ENCODE measurements at regions not wholly inside any gene's neighbourhood (a gene's known extent, or its start where the extent isn't known, plus 50 kb on each side); places are given as distances from the start of the nearest gene placed in this dataset.

DNA sequence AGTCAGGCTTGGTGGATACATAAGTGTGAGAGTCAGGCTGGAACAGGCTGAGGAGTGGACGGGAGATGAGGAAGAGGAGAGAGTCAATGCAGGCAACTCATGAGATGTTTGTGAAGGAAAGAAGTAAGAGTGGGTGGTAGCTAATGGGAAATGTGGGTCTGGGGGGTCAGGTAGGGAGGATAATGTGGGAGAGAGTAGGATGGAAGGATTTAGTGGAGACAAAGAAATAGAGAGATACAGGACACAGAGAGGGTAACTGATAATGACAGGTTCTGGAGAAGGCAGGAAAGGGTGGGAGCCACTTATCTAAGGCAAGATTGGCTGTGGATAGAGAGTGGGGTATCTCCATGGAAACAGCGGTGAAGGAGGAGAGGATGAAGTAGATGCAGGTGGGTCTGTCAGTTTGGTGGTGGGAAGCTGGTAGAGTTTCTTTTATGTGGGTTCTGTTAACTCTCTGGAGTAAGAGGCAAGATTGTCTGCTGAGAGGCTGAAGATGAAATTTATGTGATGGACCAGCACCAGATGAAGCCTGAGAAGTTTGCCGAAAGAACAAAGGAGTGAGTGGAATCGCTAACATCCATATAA, 190.6 kb upstream of the SPRED2 start:
- Histone ChIP-seq H3K27ac (ENCODE audit: low read depth, low read length) (no peak overlapping the region), H3K36me3 (ENCODE audit: insufficient read depth, low read length) (no peaks in the 10 kb centered on the region), H3K9ac (ENCODE audit: low read depth, low read length) (no peak overlapping the region), H3K27me3 (ENCODE audit: insufficient read depth, low read length) (no peaks in the 10 kb centered on the region), H3K9me3 (ENCODE audit: insufficient read depth, low read depth, low read length) (no peaks in the 10 kb centered on the region), H3K4me3 (ENCODE audit: low read length) (no peak overlapping the region), H3K4me1 (ENCODE audit: insufficient read depth, low read length) (no peaks in the 10 kb centered on the region)
- 96% methylated on average over 3 of the region's 4 CpGs for WGBS

DNA sequence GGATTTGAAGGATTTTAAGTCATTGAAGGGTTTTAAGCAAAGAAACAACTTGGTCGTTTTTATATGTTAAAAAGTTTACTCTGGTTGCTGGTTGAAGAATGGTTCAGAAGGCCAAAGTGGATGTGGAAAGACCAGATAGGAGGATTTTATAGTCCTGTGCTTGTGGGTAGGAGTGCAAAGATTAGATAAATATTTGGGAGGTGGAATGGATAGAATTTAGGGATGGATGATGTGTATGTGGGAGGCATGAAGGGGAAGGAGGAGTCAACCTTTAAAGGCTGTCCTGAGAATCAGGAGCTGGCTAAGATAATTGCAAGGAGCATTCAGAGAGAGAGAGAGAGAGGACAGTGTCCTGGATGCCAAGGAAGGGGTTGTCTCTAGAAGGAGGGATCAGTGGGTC, 190.1 kb upstream of the SPRED2 start:
- Histone ChIP-seq H3K4me3 (ENCODE audit: low read length) (no peak overlapping the region), H3K27ac (ENCODE audit: low read depth, low read length) (no peak overlapping the region), H3K9me3 (ENCODE audit: insufficient read depth, low read depth, low read length) (no peaks in the 10 kb centered on the region), H3K4me1 (ENCODE audit: insufficient read depth, low read length) (no peaks in the 10 kb centered on the region), H3K27me3 (ENCODE audit: insufficient read depth, low read length) (no peaks in the 10 kb centered on the region), H3K36me3 (ENCODE audit: insufficient read depth, low read length) (no peaks in the 10 kb centered on the region), H3K9ac (ENCODE audit: low read depth, low read length) (no peak overlapping the region)
- WGBS, result 84% methylated on average over 1 of the region's 1 CpG

DNA sequence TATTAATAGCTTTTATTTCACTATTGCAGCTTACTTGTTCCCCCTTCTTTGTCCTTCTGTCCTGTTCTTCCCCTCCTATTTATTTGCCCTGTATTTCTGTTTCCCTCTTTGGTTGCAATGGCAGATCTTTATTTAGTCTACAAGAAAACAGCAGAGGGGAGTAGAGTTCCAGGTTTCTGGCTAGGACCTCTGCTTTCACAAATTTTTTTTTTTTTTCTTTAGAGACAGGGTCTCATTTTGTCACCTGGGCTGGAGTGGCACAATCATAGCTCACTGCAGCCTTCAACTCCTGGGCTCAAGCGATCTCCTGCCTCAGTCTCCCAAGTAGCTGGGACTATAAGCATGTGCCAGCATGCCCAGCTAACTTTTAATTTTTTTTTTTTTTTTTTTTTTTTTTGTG, 188.1 kb upstream of the SPRED2 start:
- Histone ChIP-seq H3K9me3 (ENCODE audit: insufficient read depth, low read depth, low read length) (no peaks in the 10 kb centered on the region), H3K4me3 (ENCODE audit: low read length) (no peak overlapping the region), H3K36me3 (ENCODE audit: insufficient read depth, low read length) (no peaks in the 10 kb centered on the region), H3K27ac (ENCODE audit: low read depth, low read length) (no peak overlapping the region), H3K4me1 (ENCODE audit: insufficient read depth, low read length) (no peaks in the 10 kb centered on the region), H3K27me3 (ENCODE audit: insufficient read depth, low read length) (no peaks in the 10 kb centered on the region), H3K9ac (ENCODE audit: low read depth, low read length) (no peak overlapping the region)
- 80% methylated on average over 1 of the region's 1 CpG for WGBS

DNA sequence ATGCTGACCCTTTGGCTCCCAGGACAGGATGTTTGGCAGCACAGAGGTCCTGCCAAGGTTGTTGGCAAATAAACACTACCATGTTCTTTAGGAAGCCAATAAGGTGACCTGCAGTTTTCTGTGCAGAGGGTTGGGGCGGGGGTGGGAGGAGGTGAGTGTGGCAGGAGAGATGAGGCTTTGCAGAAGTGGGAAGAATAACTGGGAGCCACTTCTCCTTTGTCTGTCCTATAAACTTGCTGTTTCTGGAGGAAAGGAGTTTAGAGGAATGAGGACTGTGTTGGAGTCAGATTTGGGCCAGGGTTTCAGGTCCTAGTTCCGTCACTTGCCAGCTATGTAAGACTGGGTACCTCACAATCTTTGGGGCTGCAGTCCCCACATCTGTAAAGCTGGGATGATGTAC, 187.6 kb upstream of the SPRED2 start:
- WGBS, result 90% methylated on average over 2 of the region's 2 CpGs
- Histone ChIP-seq H3K9me3 (ENCODE audit: insufficient read depth, low read depth, low read length) (no peaks in the 10 kb centered on the region), H3K4me3 (ENCODE audit: low read length) (no peak overlapping the region), H3K36me3 (ENCODE audit: insufficient read depth, low read length) (no peaks in the 10 kb centered on the region), H3K27ac (ENCODE audit: low read depth, low read length) (no peak overlapping the region), H3K4me1 (ENCODE audit: insufficient read depth, low read length) (no peaks in the 10 kb centered on the region), H3K27me3 (ENCODE audit: insufficient read depth, low read length) (no peaks in the 10 kb centered on the region), H3K9ac (ENCODE audit: low read depth, low read length) (no peak overlapping the region)

DNA sequence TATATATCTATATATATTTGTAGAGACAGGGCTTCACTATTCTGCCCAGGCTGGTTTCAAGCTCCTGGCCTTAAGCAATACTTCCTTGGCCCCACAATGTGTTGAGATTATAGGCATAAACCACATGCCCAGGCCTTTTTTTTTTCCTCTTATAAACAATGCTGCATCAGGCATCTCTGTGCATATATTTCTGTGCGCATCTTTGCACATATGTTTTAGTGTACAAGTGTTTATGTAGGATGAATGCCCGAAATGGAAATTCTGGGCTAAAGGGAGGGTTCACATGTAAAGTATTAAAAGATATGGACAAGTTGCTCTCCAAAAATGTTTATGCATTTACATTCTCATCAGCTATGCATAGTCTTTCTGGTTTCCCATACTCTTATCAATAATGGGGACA, 183.2 kb upstream of the SPRED2 start:
- Histone ChIP-seq H3K4me3 (ENCODE audit: low read length) (no peak overlapping the region), H3K27ac (ENCODE audit: low read depth, low read length) (no peak overlapping the region), H3K36me3 (ENCODE audit: insufficient read depth, low read length) (no peaks in the 10 kb centered on the region), H3K27me3 (ENCODE audit: insufficient read depth, low read length) (no peaks in the 10 kb centered on the region), H3K9ac (ENCODE audit: low read depth, low read length) (no peak overlapping the region), H3K4me1 (ENCODE audit: insufficient read depth, low read length) (peaks cover 14% of the 10 kb centered on the region), H3K9me3 (ENCODE audit: insufficient read depth, low read depth, low read length) (no peaks in the 10 kb centered on the region)
- 92% methylated on average over 2 of the region's 2 CpGs for WGBS

- no peaks in the 10 kb centered on the region for H3K36me3 ChIP-seq (ENCODE audit: insufficient read depth, low read length)
- WGBS, result 90% methylated on average over 3 of the region's 3 CpGs
- H3K27ac ChIP-seq (ENCODE audit: low read depth, low read length), result no peak overlapping the region
- H3K9ac ChIP-seq (ENCODE audit: low read depth, low read length), result no peak overlapping the region
- no peaks in the 10 kb centered on the region for H3K27me3 ChIP-seq (ENCODE audit: insufficient read depth, low read length)
- peaks cover 14% of the 10 kb centered on the region for H3K4me1 ChIP-seq (ENCODE audit: insufficient read depth, low read length)
- H3K4me3 ChIP-seq (ENCODE audit: low read length), result no peak overlapping the region
- H3K9me3 ChIP-seq (ENCODE audit: insufficient read depth, low read depth, low read length), result no peaks in the 10 kb centered on the region
These were observed 181.7 kb upstream of the SPRED2 start for GRCh38 chr2:65613968-65614555.

GRCh38 chr2:65611488-65611887, 179.1 kb upstream of the SPRED2 start:
- WGBS, result 87% methylated on average over 2 of the region's 2 CpGs

GRCh38 chr2:65608916-65609315, 176.5 kb upstream of the SPRED2 start:
- Histone ChIP-seq H3K4me1 (ENCODE audit: insufficient read depth, low read length) (peaks cover 24% of the 10 kb centered on the region), H3K27me3 (ENCODE audit: insufficient read depth, low read length) (no peaks in the 10 kb centered on the region), H3K36me3 (ENCODE audit: insufficient read depth, low read length) (no peaks in the 10 kb centered on the region), H3K27ac (ENCODE audit: low read depth, low read length) (no peak overlapping the region), H3K9ac (ENCODE audit: low read depth, low read length) (no peak overlapping the region), H3K4me3 (ENCODE audit: low read length) (no peak overlapping the region), H3K9me3 (ENCODE audit: insufficient read depth, low read depth, low read length) (no peaks in the 10 kb centered on the region)
- WGBS, result 93% methylated on average over 14 of the region's 14 CpGs

More at GRCh38 chr2:65611488-65611887, 179.1 kb upstream of the SPRED2 start:
- peaks cover 22% of the 10 kb centered on the region for H3K4me1 ChIP-seq (ENCODE audit: insufficient read depth, low read length)
- no peaks in the 10 kb centered on the region for H3K9me3 ChIP-seq (ENCODE audit: insufficient read depth, low read depth, low read length)
- no peak overlapping the region for H3K4me3 ChIP-seq (ENCODE audit: low read length)
- no peaks in the 10 kb centered on the region for H3K36me3 ChIP-seq (ENCODE audit: insufficient read depth, low read length)
- H3K27ac ChIP-seq (ENCODE audit: low read depth, low read length), result no peak overlapping the region
- no peak overlapping the region for H3K9ac ChIP-seq (ENCODE audit: low read depth, low read length)
- H3K27me3 ChIP-seq (ENCODE audit: insufficient read depth, low read length), result no peaks in the 10 kb centered on the region

DNA sequence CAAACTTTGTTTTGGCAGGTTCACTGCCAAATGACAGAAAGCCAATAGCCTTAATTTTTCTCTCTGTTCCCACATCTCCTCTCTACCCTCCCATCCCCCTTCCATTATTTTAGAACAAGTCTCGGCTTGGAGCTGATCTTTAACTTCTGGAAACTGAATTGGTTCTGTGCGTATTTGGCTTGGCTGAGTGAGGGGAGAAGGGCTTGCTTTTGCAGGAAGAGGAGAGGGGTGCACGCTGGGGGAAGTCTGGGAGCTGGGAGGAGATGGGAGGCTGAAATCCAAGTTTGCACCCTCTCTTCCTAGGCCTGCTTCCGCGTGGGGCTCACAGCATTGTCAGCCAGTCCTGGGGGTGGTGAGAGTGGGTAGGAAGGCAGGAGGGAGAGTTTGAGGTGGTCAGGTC, 176.1 kb upstream of the SPRED2 start:
- Histone ChIP-seq H3K4me1 (ENCODE audit: insufficient read depth, low read length) (peaks cover 24% of the 10 kb centered on the region), H3K9ac (ENCODE audit: low read depth, low read length) (no peak overlapping the region), H3K4me3 (ENCODE audit: low read length) (no peak overlapping the region), H3K36me3 (ENCODE audit: insufficient read depth, low read length) (no peaks in the 10 kb centered on the region), H3K27ac (ENCODE audit: low read depth, low read length) (no peak overlapping the region), H3K27me3 (ENCODE audit: insufficient read depth, low read length) (no peaks in the 10 kb centered on the region), H3K9me3 (ENCODE audit: insufficient read depth, low read depth, low read length) (no peaks in the 10 kb centered on the region)
- WGBS, result 74% methylated on average over 5 of the region's 5 CpGs

GRCh38 chr2:65607662-65608305, 175.4 kb upstream of the SPRED2 start:
- H3K9ac ChIP-seq (ENCODE audit: low read depth, low read length), result no peak overlapping the region
- 67% methylated on average over 14 of the region's 14 CpGs for WGBS
- H3K4me1 ChIP-seq (ENCODE audit: insufficient read depth, low read length), result peaks cover 17% of the 10 kb centered on the region
- no peak overlapping the region for H3K4me3 ChIP-seq (ENCODE audit: low read length)
- H3K27ac ChIP-seq (ENCODE audit: low read depth, low read length), result no peak overlapping the region
- H3K27me3 ChIP-seq (ENCODE audit: insufficient read depth, low read length), result no peaks in the 10 kb centered on the region
- H3K9me3 ChIP-seq (ENCODE audit: insufficient read depth, low read depth, low read length), result no peaks in the 10 kb centered on the region
- H3K36me3 ChIP-seq (ENCODE audit: insufficient read depth, low read length), result no peaks in the 10 kb centered on the region

- Histone ChIP-seq H3K27me3 (ENCODE audit: insufficient read depth, low read length) (no peaks in the 10 kb centered on the region), H3K27ac (ENCODE audit: low read depth, low read length) (no peak overlapping the region), H3K9me3 (ENCODE audit: insufficient read depth, low read depth, low read length) (no peaks in the 10 kb centered on the region), H3K4me1 (ENCODE audit: insufficient read depth, low read length) (peaks cover 10% of the 10 kb centered on the region; the same call in 1 of the 2 replicates), H3K9ac (ENCODE audit: low read depth, low read length) (no peak overlapping the region), H3K4me3 (ENCODE audit: low read length) (no peak overlapping the region), H3K36me3 (ENCODE audit: insufficient read depth, low read length) (no peaks in the 10 kb centered on the region)
These were observed 173.3 kb upstream of the SPRED2 start for GRCh38 chr2:65605743-65606058.

Measured in HUES64 (cell line).